Calu3 (cell line): ENCODE measurements at regions not wholly inside any gene's neighbourhood (a gene's known extent, or its start where the extent isn't known, plus 50 kb on each side); places are given as distances from the start of the nearest gene placed in this dataset.

ENCODE experiments used
- BruUV-seq: library from RNA; stranded (reverse); fragments of 400-500 nt; replicated peaks from 2 replicates; lab custom pipeline; 2021; lab: Mats Ljungman, UMichigan
- CTCF ChIA-PET: fragments of 300-600 bp; sonication (Branson Sonifier 250); formaldehyde crosslinking; loops from one replicate; lab custom pipeline; 2022; ENCODE audit warnings: antibody characterized with exemption; lab: Charles Lee
- DNase-seq: peaks from one replicate; pipeline ENCODE4 v3.0.0; 2022
- H3K27ac Mint-ChIP-seq: one replicate; pipeline ENCODE4 v1.8.0; 2022; ENCODE audit warnings: mixed read lengths; ENCODE audit not compliant: unreplicated experiment
- H3K27me3 Mint-ChIP-seq: one replicate; pipeline ENCODE4 v1.8.0; 2022; ENCODE audit warnings: mixed read lengths; ENCODE audit not compliant: unreplicated experiment
- H3K36me3 Mint-ChIP-seq: one replicate; pipeline ENCODE4 v1.8.0; 2022; ENCODE audit warnings: mild to moderate bottlenecking, moderate library complexity, mixed read lengths; ENCODE audit not compliant: insufficient read depth, unreplicated experiment
- H3K4me1 Mint-ChIP-seq: one replicate; pipeline ENCODE4 v1.8.0; 2022; ENCODE audit warnings: mild to moderate bottlenecking, low read depth, mixed read lengths; ENCODE audit not compliant: unreplicated experiment
- H3K4me3 Mint-ChIP-seq: one replicate; pipeline ENCODE4 v1.8.0; 2022; ENCODE audit warnings: mild to moderate bottlenecking, low read depth, moderate library complexity, mixed read lengths; ENCODE audit not compliant: unreplicated experiment
- H3K9me3 Mint-ChIP-seq: one replicate; pipeline ENCODE4 v1.8.0; 2022; ENCODE audit warnings: low read depth, mixed read lengths; ENCODE audit not compliant: unreplicated experiment
- intact Hi-C: fragments of 100-400 bp; cut with micrococcal nuclease; formaldehyde crosslinking; loops from one replicate; pipeline ENCODE4 v1.10.0; 2022; ENCODE audit not compliant: unreplicated experiment
- TF ChIP-seq, protein P1 (sequence below): fragments of 200-600 bp; IDR thresholded peaks from one replicate; pipeline ENCODE4 v1.8.0; 2022; ENCODE audit warnings: antibody characterized with exemption; ENCODE audit not compliant: unreplicated experiment

DNA sequence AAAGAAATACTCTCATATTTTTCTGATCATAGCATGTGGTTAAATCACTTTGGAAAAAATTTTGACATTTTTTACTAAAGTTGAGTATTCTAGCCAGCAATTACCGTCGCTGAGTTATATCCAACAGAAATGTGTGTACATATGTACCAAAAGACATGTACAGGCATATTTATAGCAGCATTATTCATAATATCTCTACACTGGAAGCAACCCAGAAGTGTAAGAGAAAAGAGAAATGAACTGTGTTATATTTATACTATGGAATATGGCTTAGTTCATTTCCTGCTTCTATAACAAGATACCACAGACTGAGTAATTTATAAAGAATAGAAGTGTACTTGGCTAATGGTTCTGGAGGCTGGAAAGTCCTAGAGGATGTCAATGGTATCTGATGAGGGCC is 474.0 kb upstream of the GJE1 start:
- BruUV-seq: no TSS peak
- Mint-ChIP-seq H3K27me3 (no peaks in the 10 kb centered on the region), H3K4me1 (no peaks in the 10 kb centered on the region), H3K4me3 (no peak overlapping the region), H3K9me3 (peaks cover 2% of the 10 kb centered on the region), H3K27ac (no peak overlapping the region), H3K36me3 (no peaks in the 10 kb centered on the region)
- TF ChIP-seq, protein P1, sequence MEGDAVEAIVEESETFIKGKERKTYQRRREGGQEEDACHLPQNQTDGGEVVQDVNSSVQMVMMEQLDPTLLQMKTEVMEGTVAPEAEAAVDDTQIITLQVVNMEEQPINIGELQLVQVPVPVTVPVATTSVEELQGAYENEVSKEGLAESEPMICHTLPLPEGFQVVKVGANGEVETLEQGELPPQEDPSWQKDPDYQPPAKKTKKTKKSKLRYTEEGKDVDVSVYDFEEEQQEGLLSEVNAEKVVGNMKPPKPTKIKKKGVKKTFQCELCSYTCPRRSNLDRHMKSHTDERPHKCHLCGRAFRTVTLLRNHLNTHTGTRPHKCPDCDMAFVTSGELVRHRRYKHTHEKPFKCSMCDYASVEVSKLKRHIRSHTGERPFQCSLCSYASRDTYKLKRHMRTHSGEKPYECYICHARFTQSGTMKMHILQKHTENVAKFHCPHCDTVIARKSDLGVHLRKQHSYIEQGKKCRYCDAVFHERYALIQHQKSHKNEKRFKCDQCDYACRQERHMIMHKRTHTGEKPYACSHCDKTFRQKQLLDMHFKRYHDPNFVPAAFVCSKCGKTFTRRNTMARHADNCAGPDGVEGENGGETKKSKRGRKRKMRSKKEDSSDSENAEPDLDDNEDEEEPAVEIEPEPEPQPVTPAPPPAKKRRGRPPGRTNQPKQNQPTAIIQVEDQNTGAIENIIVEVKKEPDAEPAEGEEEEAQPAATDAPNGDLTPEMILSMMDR: no peak
- CTCF ChIA-PET: no interaction called here
- no peak for DNase-seq
- intact Hi-C loops: no loop called here

- Mint-ChIP-seq H3K4me1 (no peaks in the 10 kb centered on the region), H3K4me3 (no peak overlapping the region), H3K27ac (no peak overlapping the region), H3K36me3 (no peaks in the 10 kb centered on the region), H3K27me3 (no peaks in the 10 kb centered on the region), H3K9me3 (peaks cover 2% of the 10 kb centered on the region)
- CTCF ChIA-PET: no interaction called here
- BruUV-seq: no TSS peak
- intact Hi-C loops: no loop called here
- DNase-seq: no peak
- TF ChIP-seq, protein P1: no peak
Measured at GRCh38 chr6:141657812-141658211, 474.9 kb upstream of the GJE1 start.

- intact Hi-C loops: no loop called here
- CTCF ChIA-PET: no interaction called here
- Mint-ChIP-seq H3K4me1 (no peaks in the 10 kb centered on the region), H3K9me3 (peaks cover 2% of the 10 kb centered on the region), H3K36me3 (no peaks in the 10 kb centered on the region), H3K27ac (no peak overlapping the region), H3K4me3 (no peak overlapping the region), H3K27me3 (no peaks in the 10 kb centered on the region)
- DNase-seq: no peak
- no TSS peak for BruUV-seq
- TF ChIP-seq, protein P1: no peak
Measured at GRCh38 chr6:141653590-141653989, 479.1 kb upstream of the GJE1 start.

GRCh38 chr6:141641951-141642350 is 490.8 kb upstream of the GJE1 start:
- no peak overlapping the region for H3K27ac Mint-ChIP-seq
- peaks cover 2% of the 10 kb centered on the region for H3K9me3 Mint-ChIP-seq
- BruUV-seq: no TSS peak
- TF ChIP-seq, protein P1: no peak
- intact Hi-C loops: no loop called here
- no peaks in the 10 kb centered on the region for H3K36me3 Mint-ChIP-seq
- CTCF ChIA-PET: no interaction called here
- no peak overlapping the region for H3K4me3 Mint-ChIP-seq
- no peaks in the 10 kb centered on the region for H3K4me1 Mint-ChIP-seq
- no peaks in the 10 kb centered on the region for H3K27me3 Mint-ChIP-seq
- no peak for DNase-seq

- intact Hi-C loops: no loop called here
- H3K27me3 Mint-ChIP-seq: no peaks in the 10 kb centered on the region
- CTCF ChIA-PET: no interaction called here
- DNase-seq: no peak
- H3K27ac Mint-ChIP-seq: no peak overlapping the region
- H3K4me3 Mint-ChIP-seq: no peak overlapping the region
- H3K4me1 Mint-ChIP-seq: no peaks in the 10 kb centered on the region
- no peaks in the 10 kb centered on the region for H3K36me3 Mint-ChIP-seq
- BruUV-seq: no TSS peak
- H3K9me3 Mint-ChIP-seq: peaks cover 2% of the 10 kb centered on the region
- TF ChIP-seq, protein P1: no peak
Measured at GRCh38 chr6:141641406-141641805, 491.3 kb upstream of the GJE1 start.
